SKM-1 treated with dmso at 0.1 percent for 144 hours (cell line): ENCODE measurements at regions not wholly inside any gene's neighbourhood (a gene's known extent, or its start where the extent isn't known, plus 50 kb on each side); places are given as distances from the start of the nearest gene placed in this dataset.

ENCODE experiments used
- DNase-seq: peaks from one replicate; lab custom pipeline; 2025; ENCODE audit not compliant: unreplicated experiment; lab: John Stamatoyannopoulos, UW

DNA sequence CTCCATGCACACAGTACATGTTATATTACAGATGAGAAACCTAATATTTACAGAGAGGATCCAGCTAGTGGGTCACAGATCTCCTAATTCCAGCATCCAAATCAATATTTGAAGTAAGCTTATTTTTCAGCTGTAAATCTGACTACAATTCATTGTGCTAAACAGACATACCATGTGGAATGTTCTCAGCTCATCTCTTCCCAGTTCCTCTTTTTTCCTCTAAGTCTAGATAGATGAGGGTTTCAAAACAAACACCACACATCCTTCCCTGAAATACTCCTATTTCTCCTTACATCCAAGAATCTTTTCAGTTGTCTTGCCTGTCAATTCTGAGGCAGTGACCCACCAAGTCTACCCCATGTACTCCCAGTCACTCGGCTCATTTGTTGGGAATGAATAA lies 200.7 kb upstream of the PIK3C3 start:
- DNase-seq = no peak

DNA sequence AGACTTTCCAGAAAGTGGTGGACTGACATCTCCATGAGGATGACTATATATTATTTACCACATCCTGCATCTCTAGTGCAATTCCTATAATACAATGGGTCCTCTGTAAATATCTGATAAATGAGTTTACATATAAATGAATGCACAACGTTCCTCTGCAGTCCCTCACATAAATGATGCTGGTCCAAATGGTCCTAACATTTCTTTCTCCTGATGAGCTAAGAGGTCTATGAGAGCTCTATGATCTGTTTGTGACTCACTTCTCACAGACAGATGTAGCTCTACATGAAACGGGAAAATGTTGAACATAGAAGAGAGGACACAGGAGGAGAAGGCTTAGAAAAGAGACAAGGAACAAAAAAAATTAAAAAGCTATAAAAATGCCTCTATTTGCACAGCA lies 201.2 kb upstream of the PIK3C3 start:
- no peak for DNase-seq

DNA sequence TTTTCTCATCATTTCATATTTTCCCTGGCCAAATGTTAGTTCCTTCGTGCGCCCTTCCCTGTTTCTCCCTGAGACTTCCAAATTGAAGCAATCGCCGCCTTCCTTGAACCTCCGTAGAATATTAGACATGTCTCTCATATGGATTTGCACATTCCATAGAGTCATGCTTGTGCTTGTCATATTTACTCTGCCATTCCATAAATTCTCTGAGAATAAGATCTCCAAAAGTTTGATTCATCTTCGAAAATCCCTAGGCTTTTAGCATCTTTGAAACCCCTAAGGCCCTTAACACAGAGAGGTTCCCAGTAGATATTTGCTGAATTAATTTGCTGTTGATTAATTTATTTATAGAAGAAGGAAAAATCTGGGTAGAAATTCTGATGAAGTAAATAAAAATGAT lies 202.2 kb upstream of the PIK3C3 start:
- no peak for DNase-seq

DNA sequence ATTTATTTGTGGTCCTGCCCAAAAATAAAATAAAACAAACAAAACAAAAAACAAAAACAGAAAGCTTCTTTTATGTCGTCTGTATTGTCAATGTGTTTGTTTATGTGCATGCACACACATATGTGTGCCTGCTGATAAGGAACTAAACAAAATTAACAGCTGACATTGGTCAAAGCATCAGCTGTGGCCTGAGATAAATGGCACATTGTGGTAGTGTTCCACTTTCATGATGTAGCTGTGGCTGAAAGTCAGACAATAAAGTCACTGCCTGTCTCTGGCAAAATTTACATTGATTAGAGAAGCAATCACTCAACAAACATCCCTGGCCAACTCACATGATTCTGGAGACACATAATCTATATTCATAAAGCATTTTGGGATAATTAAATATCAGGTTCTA lies 203.4 kb upstream of the PIK3C3 start:
- DNase-seq = no peak

DNA sequence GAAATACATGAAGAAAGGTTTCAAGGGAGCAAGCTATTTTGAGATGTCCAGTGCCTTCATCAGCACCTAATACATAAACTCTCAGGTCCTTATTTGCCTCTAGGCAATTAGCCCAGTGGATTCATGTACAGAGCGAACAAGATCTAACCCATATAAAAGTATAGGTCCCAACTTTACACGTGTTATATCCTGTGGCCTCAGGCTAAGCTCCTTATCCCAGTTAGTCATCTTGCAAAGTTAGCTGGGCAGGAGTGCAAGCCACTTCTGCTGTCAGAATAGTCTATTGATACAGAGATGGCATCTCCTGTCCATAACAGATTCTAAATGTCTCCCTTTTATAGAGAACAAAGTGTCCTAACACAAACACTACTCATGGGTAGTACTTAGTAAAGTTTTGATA lies 203.9 kb upstream of the PIK3C3 start:
- DNase-seq = no peak

DNA sequence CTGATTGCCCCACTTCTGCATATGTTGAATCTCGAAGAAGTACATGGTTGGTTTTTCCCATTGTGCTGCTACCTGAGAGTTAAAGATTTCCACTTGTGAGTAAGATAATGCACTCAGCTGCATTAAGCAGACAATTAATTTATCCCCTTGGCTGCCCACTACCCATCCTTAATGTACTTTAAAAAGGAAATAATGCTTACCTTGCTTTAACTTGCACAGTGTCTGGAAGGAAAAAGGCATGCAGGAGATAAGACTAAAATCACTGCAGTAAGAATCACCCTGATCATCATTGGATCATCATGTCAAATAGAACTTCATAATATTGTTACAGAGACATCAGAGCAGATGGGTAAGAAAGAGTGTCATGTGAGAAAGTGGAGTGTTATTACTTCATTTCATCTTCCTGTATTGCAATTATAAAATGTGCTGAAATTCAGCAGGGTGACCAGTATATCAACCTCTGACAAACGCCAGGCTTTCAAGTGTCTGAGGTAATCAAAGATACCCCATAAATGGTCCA lies 207.3 kb upstream of the PIK3C3 start:
- no peak for DNase-seq

DNA sequence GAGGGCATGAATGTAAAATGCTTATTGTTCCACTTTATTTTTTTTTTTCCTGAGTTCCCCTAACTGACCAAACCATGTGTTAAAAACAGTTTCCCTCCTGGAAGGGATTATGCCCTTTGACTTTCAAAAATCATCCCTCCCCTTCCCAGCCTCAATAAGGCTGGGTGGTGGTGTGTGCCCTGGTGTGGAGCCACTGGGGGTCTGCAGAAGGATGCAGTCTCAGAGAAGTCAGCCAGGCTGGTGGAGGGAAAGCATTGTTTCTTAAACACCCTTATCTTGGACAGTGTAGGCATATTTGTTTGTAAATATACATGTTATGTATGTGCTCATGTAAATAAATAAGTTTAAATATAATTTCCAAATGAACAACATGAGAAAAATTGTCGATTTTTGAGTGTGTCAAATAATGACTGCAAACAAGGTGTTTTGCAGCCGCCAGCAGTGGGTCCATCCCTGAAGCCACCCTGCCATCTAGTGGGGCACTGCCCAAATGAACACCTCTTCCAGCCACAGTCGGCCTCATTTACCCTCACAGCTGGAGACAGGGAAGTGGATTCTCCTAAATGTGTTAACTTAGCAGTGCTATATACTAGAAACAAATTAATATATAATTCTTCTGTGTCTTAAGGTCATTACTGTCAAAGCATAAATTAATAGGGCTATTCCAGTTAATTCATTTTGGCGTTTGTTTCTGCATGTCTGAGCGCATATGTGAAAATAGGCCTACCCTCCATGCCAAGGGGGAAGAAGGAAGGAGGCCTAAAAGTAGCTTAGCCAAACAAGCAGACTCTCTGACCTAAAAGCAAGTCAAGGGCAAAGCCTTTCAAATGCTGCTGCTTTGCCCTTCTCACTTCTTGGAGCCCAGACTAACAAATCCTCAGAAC lies 209.6 kb upstream of the PIK3C3 start:
- DNase-seq = peak; percentile 57

DNA sequence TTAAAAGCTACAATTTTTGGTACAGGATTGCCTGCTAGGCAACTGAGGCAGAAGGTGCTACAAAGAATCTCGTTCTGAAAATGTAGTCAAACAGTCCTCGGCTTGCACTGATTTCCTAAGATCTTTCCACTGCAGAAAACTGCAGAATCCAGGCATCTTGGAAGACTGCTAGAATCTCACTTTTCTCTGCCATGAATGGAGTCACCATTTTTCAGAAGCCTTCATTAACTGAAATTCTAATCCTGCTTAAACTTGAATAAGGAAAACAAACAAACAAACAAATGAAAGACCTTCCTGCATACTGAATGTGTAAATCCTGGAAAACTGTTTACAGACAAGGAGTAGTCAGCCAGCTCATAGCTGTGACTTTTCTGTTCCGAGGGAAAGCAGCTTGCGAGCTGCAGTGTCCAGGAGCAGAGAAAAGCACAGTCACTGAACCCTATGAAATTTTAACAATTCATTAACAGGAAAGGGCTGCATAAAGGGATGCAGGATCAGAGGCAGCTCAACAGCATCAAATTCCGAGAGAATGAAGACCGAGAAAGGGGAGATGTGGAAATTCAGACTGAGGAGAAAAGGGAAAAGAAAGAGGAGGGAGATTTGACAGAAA lies 210.5 kb upstream of the PIK3C3 start:
- DNase-seq = no peak

DNA sequence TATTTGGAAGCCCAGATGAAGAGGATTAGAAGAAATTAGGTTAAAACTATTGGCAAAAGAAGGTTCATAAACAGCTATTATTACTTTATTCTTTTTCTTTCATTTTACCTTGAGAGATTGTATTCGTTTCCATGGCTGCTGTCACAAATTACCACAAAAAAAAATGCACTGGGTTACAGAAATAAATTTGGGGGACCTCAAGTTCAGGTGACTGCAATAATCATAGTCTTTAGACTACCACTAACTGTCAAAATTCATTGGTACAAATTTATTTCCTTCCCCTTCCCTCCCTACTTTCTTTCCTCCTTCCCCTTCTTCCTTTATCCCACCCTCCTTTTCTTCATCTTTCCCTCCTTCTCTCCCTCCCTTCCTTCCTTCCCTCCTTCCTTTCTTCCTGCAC lies 217.8 kb upstream of the PIK3C3 start:
- no peak for DNase-seq

DNA sequence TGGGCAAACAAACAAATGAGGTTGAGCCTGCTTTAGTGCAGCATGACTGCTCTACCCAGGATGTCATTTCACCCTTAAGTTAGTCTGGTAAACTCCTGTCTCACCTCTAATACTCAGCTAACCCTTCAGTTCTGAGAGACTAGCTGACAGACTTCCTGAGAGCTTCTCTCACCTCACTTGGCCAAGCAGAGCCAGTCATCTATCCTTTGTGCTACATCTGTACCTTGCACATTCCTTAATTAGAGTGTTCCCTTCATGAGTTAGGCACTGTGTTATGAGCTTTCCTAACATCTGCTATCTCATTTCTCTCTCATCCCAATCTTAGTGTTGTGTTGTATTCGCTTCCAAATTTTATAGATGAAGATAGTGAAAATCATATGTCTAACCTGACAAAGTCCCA lies 220.1 kb upstream of the PIK3C3 start:
- no peak for DNase-seq

DNA sequence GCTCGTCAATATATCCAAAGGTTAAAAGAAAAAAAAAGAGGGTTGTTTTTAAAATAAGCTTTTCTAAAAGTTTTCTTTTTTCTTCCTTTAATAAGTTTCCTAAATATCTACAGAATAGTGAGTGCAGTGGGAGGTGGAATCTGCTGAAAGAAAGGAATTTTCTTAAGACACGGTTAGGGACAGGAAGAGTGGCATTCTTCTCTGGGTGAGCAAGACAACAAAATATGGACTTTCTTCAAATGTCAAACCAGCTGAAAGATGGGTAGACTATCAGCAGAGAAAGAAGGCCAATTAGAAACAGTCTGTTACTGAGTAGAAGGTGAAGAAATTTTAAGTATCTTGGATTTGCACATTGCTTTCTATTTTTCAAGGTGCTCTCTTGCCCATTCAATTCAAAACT lies 222.7 kb upstream of the PIK3C3 start:
- no peak for DNase-seq

DNA sequence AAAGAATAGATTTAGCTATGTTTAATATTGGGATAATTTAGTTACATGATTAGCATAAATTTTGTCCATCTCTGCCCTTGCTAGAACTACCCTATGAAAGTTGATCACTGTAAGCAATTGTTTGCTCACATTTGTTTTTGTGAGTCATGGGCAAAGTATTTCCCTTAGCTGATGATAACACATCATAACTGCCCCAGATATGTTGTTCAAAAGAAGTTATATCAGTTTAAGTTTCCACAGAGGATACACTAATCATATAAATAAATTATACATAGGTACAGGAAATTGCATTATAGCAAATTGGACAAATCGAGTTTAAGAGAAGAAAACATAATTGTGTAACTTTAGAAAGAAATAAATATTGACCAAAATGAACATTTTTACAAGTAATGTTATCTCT lies 223.2 kb upstream of the PIK3C3 start:
- no peak for DNase-seq

DNA sequence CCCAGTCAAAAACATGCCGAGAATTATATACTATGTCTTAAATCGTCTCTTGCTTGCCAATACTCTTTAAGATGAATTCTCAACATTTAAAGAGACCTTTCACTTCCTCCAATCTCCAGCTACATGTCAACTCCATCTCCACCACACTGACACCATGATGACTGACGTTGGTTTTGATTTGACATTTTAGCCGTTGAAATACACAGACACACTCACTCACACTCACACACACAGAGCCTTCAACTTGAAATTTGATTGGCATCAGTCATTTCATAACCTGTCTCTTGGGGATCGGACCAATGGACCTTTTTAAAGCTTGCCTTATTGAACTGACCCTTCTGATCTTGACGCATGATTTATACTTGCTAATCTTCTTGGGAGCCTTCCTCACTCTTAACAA lies 230.8 kb upstream of the PIK3C3 start:
- DNase-seq = no peak

DNA sequence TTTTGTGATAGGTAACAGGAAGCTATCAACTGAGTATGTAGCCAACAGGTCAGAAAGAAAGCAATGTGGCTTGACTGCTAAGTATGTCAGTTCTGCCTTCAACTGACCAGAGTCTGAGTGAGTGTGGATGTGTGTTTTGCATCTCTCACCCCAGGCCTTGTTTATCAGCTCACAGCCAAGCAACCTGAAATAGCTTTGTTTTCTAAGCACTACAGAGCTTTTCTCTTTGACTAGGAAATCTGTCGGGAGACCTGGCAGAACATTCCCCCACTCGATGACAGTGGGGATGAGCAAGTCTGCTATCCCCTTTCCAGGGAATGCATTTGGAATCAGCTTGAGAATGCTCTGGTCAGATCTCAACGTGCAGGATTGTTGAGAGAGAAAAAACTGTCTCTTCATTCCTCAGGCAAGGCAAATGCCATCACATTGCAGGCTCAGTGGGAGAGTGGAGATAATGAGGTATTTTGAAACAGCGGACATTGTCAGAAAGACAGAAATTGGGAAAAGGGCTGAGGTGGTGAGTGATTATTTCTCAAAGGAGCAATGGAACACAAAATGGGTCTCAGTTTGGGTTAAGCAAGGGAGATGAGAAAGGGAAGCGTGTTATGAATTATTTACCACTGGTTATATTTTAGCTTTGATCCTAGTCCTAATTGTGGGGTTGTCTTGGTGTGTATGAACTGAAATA lies 233.8 kb upstream of the PIK3C3 start:
- no peak for DNase-seq

DNA sequence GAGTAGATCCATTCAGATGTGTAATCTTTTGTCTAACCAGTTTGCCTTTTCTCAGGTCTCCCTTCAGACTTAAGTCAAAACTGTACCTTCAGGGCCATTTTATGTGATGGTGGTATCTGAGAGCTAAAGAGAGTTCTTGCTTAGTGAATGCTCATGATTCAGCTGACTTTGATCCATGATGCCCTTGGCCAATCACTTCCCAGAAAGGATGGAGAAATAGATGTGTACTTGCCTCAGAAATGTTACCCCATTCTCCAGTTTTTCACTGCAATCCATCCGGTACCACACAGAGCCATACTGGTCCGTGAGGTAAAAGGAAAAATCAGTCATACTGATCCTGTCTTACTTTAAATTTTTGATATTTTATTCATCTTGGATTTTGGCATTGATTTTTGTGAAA lies 234.8 kb upstream of the PIK3C3 start:
- no peak for DNase-seq

DNA sequence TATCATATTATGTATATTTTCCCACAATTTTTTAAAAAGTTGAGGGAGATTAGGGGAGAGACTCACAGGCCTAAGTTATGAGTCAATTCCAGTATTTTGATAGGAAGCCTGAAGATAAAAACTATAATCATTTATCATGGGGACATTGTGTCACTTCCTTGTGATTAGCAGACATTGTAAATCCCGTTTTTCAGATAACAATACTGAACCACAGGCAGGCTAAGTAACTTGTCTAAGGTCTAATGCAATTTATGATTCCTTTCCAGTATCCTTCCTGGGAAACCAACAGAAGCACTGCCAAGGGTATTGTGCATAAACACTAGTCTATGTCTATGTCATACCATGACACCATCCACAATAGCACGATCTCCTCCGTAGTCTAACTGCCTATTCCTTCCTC lies 235.2 kb upstream of the PIK3C3 start:
- no peak for DNase-seq

DNA sequence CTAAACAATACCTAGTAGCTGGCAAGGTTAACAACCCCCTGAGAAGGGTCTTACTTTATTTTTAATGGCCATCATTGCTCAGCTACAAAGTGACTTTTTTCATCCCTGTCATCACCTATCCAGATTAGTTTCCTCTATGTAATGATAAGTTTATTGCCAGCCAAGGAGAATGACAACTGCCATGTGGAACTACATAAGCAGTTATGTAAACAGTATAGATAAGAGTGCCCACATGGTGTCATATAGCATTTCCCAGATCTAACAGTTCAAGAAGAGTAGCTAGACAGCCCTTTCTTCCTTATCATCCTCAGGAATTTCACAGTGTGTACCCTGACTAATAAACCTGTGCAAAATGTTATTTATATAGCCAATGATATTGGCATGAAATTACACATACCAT lies 240.2 kb upstream of the PIK3C3 start:
- DNase-seq = no peak

DNA sequence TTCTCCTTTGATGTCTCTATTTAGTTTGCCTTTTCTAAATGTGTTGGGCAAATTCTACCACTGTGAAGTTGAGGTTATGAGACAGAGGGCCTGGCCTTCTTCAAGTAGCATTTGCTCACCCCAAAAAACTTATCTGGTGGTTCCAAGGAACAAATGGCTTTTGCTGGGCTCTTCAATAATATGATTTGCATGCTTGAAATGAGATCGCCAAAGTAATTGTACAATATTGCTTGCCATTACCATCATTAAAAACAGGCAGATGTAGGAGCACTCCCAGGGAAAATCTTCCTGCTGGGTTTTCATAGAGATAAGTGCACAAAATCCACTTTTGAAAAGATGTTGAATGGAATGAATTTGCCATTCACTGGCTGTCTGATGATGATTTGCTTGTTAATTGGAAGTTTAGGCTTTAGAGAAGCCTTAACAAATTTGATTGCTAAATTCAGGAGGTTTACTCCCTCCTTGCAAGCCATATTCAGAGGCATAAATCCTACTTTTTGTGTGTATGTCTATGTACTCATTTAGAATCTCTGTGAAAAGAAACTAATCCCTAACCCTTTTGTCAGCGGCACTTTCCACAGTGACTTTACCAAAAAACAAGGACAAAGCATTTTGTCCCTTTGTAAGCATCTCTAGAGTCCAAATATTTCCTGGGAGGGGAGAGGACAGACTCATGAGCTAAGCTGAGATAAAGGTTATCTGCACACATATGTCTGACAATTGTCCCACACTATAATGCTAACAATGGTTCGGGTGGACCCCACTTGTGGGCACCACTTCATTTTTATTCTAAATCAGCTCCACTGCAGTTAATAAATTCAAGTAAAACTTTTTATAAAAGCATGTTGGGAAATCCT lies 240.8 kb upstream of the PIK3C3 start:
- no peak for DNase-seq

DNA sequence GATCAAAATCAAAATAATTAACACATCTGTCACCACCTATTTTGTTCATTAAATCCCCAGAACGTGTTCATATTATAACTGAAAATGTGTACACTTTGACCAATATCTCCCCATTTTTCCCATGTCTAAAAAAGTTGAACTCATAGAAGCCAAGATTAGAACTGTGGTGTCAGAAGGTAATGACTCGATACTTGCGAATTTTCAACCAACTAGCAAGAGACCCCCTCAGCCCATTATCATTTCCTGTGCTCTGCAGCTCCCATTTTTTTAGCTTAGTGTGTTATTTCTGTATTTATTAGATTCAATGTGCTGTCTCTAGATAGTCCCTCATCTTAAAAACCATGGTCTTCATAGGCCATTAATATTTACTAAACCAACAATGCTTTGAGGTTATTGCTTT lies 248.7 kb upstream of the PIK3C3 start:
- DNase-seq = no peak

DNA sequence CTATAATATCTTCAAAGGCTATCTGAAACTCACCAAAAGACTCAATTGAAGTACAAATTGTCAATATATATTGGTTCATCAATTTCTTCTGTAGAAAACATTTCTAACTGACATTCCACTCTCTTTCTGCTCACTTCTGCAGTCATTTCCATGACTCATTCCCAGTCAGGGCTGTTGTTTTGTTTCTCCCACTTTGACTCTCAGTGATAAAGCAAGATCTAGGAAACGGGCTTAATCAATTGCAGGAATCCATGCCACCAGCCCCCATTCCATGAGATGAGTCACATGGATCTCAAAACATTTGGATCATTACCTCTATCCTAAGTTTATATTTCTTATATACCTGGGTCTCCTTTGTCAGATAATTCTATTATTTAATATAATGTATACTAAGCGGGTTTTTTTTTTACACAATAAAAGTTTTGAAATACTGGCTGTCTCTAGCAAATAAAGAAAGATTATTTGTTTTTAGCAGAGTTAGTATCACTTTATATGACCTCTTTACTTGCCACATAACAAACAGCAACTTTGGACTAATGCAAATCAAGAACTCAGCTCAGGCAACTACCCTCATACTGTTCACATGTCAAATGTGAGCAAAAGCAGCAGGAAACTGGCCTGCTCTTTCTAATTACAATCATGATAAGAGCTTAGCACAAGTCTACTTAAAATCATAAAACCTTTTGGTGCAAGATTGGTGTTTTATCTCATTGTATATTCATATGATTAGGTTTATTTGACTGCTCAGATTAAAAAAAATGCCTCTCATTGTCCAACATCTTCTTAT lies 251.1 kb upstream of the PIK3C3 start:
- DNase-seq = no peak
